Ishikawa (cell line): ENCODE measurements at regions not wholly inside any gene's neighbourhood (a gene's known extent, or its start where the extent isn't known, plus 50 kb on each side); places are given as distances from the start of the nearest gene placed in this dataset.

Source experiments
- CEBPB ChIP-seq: IDR thresholded peaks from 2 replicates; pipeline ENCODE4 v1.6.1; 2012
- CREB1 ChIP-seq: IDR thresholded peaks from 2 replicates; pipeline ENCODE4 v1.6.1; 2012; ENCODE audit warnings: low read depth
- EGR1 ChIP-seq: IDR thresholded peaks from 2 replicates; pipeline ENCODE4 v1.6.1; 2012
- EP300 ChIP-seq: IDR thresholded peaks from 2 replicates; pipeline ENCODE4 v1.6.1; 2012; ENCODE audit warnings: borderline replicate concordance
- FOXM1 ChIP-seq: IDR thresholded peaks from 2 replicates; pipeline ENCODE4 v1.6.1; 2012; ENCODE audit warnings: low read depth, borderline replicate concordance
- MAX ChIP-seq: IDR thresholded peaks from 2 replicates; pipeline ENCODE4 v1.6.1; 2012
- NFIC ChIP-seq: IDR thresholded peaks from 2 replicates; pipeline ENCODE4 v1.6.1; 2012
- RAD21 ChIP-seq: IDR thresholded peaks from 2 replicates; pipeline ENCODE4 v1.6.1; 2012; ENCODE audit warnings: low read depth
- TAF1 ChIP-seq: IDR thresholded peaks from 2 replicates; pipeline ENCODE4 v1.6.1; 2012; ENCODE audit warnings: low read depth, mild to moderate bottlenecking
- TCF12 ChIP-seq: IDR thresholded peaks from 2 replicates; pipeline ENCODE4 v1.6.1; 2012; ENCODE audit warnings: low read depth
- TEAD4 ChIP-seq: IDR thresholded peaks from 2 replicates; pipeline ENCODE4 v1.6.1; 2012
- YY1 ChIP-seq: IDR thresholded peaks from 2 replicates; pipeline ENCODE4 v1.6.1; 2012; ENCODE audit warnings: low read depth
- ZBTB7A ChIP-seq: IDR thresholded peaks from 2 replicates; pipeline ENCODE4 v1.6.1; 2012; ENCODE audit warnings: low read depth
- TF ChIP-seq, protein P1 (sequence below): IDR thresholded peaks from 2 replicates; pipeline ENCODE4 v1.6.1; 2012; ENCODE audit warnings: low read depth, mild to moderate bottlenecking
- TF ChIP-seq, protein P2 (sequence below): IDR thresholded peaks from 2 replicates; pipeline ENCODE4 v1.6.1; 2012

DNA sequence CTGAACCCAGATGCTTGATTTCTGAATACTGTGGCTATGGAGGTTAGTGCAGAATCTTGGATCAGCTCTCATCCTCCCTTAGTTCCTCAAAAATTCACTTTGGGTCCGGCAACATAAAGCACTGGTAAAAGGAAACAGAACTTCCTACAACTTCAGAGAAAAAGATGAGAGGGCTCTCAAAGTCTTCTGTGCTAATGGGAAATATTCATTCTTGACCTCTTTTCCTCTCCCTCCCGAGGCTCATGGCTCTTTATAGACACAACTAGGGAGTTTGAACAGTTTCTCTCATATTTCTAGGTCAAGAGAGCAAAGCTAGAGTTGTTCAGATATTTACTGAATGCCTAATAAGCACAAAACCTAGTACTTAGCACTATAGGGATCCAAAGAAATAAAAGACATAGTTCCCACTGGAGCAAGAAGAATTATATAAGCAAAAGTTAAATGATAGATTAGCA, 124.1 kb upstream of the TCF21 start:
- TF ChIP-seq, protein P1, sequence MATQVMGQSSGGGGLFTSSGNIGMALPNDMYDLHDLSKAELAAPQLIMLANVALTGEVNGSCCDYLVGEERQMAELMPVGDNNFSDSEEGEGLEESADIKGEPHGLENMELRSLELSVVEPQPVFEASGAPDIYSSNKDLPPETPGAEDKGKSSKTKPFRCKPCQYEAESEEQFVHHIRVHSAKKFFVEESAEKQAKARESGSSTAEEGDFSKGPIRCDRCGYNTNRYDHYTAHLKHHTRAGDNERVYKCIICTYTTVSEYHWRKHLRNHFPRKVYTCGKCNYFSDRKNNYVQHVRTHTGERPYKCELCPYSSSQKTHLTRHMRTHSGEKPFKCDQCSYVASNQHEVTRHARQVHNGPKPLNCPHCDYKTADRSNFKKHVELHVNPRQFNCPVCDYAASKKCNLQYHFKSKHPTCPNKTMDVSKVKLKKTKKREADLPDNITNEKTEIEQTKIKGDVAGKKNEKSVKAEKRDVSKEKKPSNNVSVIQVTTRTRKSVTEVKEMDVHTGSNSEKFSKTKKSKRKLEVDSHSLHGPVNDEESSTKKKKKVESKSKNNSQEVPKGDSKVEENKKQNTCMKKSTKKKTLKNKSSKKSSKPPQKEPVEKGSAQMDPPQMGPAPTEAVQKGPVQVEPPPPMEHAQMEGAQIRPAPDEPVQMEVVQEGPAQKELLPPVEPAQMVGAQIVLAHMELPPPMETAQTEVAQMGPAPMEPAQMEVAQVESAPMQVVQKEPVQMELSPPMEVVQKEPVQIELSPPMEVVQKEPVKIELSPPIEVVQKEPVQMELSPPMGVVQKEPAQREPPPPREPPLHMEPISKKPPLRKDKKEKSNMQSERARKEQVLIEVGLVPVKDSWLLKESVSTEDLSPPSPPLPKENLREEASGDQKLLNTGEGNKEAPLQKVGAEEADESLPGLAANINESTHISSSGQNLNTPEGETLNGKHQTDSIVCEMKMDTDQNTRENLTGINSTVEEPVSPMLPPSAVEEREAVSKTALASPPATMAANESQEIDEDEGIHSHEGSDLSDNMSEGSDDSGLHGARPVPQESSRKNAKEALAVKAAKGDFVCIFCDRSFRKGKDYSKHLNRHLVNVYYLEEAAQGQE, result no peak
- no peak for TF ChIP-seq YY1
- TF ChIP-seq, protein P2, sequence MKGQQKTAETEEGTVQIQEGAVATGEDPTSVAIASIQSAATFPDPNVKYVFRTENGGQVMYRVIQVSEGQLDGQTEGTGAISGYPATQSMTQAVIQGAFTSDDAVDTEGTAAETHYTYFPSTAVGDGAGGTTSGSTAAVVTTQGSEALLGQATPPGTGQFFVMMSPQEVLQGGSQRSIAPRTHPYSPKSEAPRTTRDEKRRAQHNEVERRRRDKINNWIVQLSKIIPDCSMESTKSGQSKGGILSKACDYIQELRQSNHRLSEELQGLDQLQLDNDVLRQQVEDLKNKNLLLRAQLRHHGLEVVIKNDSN, result no peak
- no peak for TF ChIP-seq EP300
- no peak for TF ChIP-seq MAX
- TF ChIP-seq CREB1, result no peak
- TF ChIP-seq TEAD4, result no peak
- TF ChIP-seq FOXM1, result no peak
- TF ChIP-seq CEBPB, result no peak
- no peak for TF ChIP-seq TAF1
- no peak for TF ChIP-seq NFIC
- no peak for TF ChIP-seq ZBTB7A
- no peak for TF ChIP-seq TCF12
- no peak for TF ChIP-seq EGR1
- TF ChIP-seq RAD21, result no peak

- no peak for TF ChIP-seq ZBTB7A
- TF ChIP-seq MAX, result no peak
- no peak for TF ChIP-seq NFIC
- TF ChIP-seq YY1, result no peak
- TF ChIP-seq, protein P1, result no peak
Measured at GRCh38 chr6:133767357-133767970, 121.4 kb upstream of the TCF21 start.

GRCh38 chr6:133768656-133769295, 120.1 kb upstream of the TCF21 start:
- TF ChIP-seq YY1 (no peak), NFIC (peak; percentile 41; the same call in 1 of the 2 replicates)

DNA sequence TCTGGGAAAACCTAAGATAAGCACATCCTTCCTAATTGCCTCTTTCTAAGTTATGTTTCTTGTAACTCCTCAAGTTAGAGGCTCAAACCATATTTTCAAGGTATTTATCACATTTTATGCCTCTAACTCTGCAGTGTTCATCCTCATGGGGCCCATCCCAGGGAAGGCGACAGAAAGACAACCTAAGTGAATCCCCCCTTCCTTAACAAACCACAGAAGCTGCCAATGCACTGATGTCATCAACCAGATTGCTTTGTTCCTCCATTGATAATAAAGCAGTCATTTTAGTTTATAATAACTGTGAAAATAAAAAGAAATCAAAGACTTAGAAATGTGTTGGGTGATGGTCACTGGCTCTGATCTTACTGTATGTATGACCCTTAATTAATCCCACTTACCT, 119.5 kb upstream of the TCF21 start:
- no peak for TF ChIP-seq TCF12
- no peak for TF ChIP-seq CEBPB
- TF ChIP-seq YY1, result no peak
- TF ChIP-seq NFIC, result no peak
- TF ChIP-seq EGR1, result no peak
- no peak for TF ChIP-seq TAF1
- TF ChIP-seq EP300, result no peak
- TF ChIP-seq, protein P1, result no peak
- TF ChIP-seq MAX, result no peak
- TF ChIP-seq, protein P2, result no peak
- no peak for TF ChIP-seq ZBTB7A
- TF ChIP-seq FOXM1, result no peak
- TF ChIP-seq CREB1, result no peak
- no peak for TF ChIP-seq TEAD4
- TF ChIP-seq RAD21, result no peak
